ENCODE measurements at regions not wholly inside any gene's neighbourhood (a gene's known extent, or its start where the extent isn't known, plus 50 kb on each side); places are given as distances from the start of the nearest gene placed in this dataset.

GRCh38 chr11:27201454-27202302 is 161.1 kb downstream of the BBOX1 start:
- CTCF ChIA-PET: interaction anchor here (1.0 to 3.7 kb wide), 7 partner anchors 10 to 298 kb away, joined by 3 to 18 read pairs (median 7); no protein-coding TSS in a partner anchor
- TF ChIP-seq, protein P1, sequence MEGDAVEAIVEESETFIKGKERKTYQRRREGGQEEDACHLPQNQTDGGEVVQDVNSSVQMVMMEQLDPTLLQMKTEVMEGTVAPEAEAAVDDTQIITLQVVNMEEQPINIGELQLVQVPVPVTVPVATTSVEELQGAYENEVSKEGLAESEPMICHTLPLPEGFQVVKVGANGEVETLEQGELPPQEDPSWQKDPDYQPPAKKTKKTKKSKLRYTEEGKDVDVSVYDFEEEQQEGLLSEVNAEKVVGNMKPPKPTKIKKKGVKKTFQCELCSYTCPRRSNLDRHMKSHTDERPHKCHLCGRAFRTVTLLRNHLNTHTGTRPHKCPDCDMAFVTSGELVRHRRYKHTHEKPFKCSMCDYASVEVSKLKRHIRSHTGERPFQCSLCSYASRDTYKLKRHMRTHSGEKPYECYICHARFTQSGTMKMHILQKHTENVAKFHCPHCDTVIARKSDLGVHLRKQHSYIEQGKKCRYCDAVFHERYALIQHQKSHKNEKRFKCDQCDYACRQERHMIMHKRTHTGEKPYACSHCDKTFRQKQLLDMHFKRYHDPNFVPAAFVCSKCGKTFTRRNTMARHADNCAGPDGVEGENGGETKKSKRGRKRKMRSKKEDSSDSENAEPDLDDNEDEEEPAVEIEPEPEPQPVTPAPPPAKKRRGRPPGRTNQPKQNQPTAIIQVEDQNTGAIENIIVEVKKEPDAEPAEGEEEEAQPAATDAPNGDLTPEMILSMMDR (IDR thresholded peaks at IDR 0.05; ENCODE audit: control extremely low read depth, extremely low read depth, low read depth, missing control alignments): no peak
- no peak for DNase-seq (ENCODE audit: extremely low spot score)
- POLR2A ChIA-PET: no interaction called here

GRCh38 chr11:27200779-27201453 is 160.3 kb downstream of the BBOX1 start:
- ChIA-PET POLR2A (no interaction called here), CTCF (interaction anchor here (1.0 to 3.7 kb wide), 7 partner anchors 11 to 298 kb away, joined by 3 to 18 read pairs (median 6); no protein-coding TSS in a partner anchor)
- TF ChIP-seq, protein P1 (IDR thresholded peaks at IDR 0.05; ENCODE audit: control extremely low read depth, extremely low read depth, low read depth, missing control alignments): no peak
- no peak for DNase-seq (ENCODE audit: extremely low spot score)

DNA sequence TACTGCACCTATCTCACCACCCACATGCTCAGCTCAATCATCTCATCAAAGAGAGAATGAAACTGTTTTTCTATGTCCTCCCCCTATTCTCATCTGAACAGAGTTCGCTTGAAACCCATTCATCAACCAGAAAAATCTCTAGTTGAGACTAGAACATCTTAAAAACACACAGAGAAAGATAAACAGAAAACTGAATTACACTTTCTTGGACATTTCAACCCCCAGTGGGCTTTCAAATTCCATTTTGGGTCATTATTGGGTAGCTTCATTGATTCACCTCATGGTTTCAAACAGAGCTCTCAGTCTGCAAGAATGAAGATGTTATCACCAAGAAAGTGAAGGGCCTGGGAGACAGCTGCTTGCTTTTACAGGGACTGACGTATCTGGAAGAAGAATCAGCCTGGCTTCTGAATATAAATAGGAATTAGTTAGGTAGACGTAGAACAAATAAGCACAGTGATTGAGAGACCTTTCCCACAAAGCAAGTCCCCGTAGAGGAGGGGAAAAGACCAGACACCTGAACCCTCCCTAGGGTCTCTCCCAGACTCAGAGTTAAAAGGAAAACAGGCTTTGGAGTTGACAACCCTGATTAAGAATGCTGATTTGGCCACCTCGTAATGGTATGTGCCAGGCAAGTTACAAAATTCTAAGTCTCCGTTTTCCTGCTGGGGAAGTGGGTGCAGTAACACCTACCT is 155.7 kb downstream of the BBOX1 start:
- ChIA-PET POLR2A (no interaction called here), CTCF (interaction anchor here (1.3 to 2.0 kb wide), 4 partner anchors 12 to 47 kb away, joined by 3 to 5 read pairs (median 4); no protein-coding TSS in a partner anchor)
- TF ChIP-seq, protein P1 (IDR thresholded peaks at IDR 0.05; ENCODE audit: control extremely low read depth, extremely low read depth, low read depth, missing control alignments): no peak
- no peak for DNase-seq (ENCODE audit: extremely low spot score)

GRCh38 chr11:27195837-27196202 is 155.2 kb downstream of the BBOX1 start:
- DNase-seq (ENCODE audit: extremely low spot score): no peak
- CTCF ChIA-PET: interaction anchor here (1.3 to 2.0 kb wide), 4 partner anchors 12 to 47 kb away, joined by 3 to 5 read pairs (median 4); no protein-coding TSS in a partner anchor
- POLR2A ChIA-PET: no interaction called here
- TF ChIP-seq, protein P1 (IDR thresholded peaks at IDR 0.05; ENCODE audit: control extremely low read depth, extremely low read depth, low read depth, missing control alignments): no peak

GRCh38 chr11:27194976-27195375 is 154.4 kb downstream of the BBOX1 start:
- ChIA-PET CTCF (interaction anchor here (1.3 kb wide), 1 partner anchor 13 kb away, joined by 3 read pairs; no protein-coding TSS in a partner anchor), POLR2A (no interaction called here)
- DNase-seq (ENCODE audit: extremely low spot score): no peak
- TF ChIP-seq, protein P1 (IDR thresholded peaks at IDR 0.05; ENCODE audit: control extremely low read depth, extremely low read depth, low read depth, missing control alignments): no peak

Data from GM10248 (cell line).